ENCODE measurements at regions not wholly inside any gene's neighbourhood (a gene's known extent, or its start where the extent isn't known, plus 50 kb on each side); places are given as distances from the start of the nearest gene placed in this dataset.

DNA sequence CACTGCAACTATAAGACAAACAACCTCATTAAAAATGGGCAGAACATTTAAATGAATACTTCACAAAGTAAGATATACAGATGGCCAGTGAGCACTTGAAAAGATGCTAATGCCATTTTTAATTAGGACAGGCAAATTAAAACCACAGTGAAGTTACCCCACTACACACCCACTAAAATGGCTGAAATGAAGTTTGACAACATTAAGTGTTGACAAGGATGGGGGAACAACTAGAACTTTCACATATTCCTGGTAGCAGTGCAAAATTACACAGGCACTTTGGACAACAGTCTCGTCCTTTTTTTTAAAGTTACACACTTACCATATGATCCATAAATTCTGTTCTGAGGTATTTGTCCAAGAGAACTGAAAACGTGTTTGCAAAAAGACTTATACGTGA lies 278.9 kb upstream of the DIO3 start:
- TF ChIP-seq, protein P1, sequence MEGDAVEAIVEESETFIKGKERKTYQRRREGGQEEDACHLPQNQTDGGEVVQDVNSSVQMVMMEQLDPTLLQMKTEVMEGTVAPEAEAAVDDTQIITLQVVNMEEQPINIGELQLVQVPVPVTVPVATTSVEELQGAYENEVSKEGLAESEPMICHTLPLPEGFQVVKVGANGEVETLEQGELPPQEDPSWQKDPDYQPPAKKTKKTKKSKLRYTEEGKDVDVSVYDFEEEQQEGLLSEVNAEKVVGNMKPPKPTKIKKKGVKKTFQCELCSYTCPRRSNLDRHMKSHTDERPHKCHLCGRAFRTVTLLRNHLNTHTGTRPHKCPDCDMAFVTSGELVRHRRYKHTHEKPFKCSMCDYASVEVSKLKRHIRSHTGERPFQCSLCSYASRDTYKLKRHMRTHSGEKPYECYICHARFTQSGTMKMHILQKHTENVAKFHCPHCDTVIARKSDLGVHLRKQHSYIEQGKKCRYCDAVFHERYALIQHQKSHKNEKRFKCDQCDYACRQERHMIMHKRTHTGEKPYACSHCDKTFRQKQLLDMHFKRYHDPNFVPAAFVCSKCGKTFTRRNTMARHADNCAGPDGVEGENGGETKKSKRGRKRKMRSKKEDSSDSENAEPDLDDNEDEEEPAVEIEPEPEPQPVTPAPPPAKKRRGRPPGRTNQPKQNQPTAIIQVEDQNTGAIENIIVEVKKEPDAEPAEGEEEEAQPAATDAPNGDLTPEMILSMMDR (IDR thresholded peaks at IDR 0.05), result no peak
- TF ChIP-seq POLR2A (IDR thresholded peaks at IDR 0.05), result no peak
